Gastrocnemius medialis (tissue), 4 donors: ENCODE measurements at regions not wholly inside any gene's neighbourhood (a gene's known extent, or its start where the extent isn't known, plus 50 kb on each side); places are given as distances from the start of the nearest gene placed in this dataset.

Experiments
- POLR2A ChIP-seq, 2 donors: fragments of 450-650 bp; IDR thresholded peaks; one replicate each; pipeline ENCODE4 v1.6.1; 2017; ENCODE audit warnings: antibody characterized with exemption in 2 of 2, mild to moderate bottlenecking in 2 of 2, moderate library complexity in 2 of 2
- TF ChIP-seq, protein P1 (sequence below), 5 experiments: fragments of 450-650 bp in 3 of 5; fragments of 200-600 bp in 2 of 5; sonication (generic) in 2 of 5; IDR thresholded peaks in 4 of 5; conservative IDR thresholded peaks in 1 of 5; 1 replicate in 4 of 5; 2 replicates in 1 of 5; pipeline ENCODE4 v1.5.1; 2016 to 2019; ENCODE audit warnings: antibody characterized with exemption in 5 of 5, mild to moderate bottlenecking in 3 of 5, moderate library complexity in 3 of 5

DNA sequence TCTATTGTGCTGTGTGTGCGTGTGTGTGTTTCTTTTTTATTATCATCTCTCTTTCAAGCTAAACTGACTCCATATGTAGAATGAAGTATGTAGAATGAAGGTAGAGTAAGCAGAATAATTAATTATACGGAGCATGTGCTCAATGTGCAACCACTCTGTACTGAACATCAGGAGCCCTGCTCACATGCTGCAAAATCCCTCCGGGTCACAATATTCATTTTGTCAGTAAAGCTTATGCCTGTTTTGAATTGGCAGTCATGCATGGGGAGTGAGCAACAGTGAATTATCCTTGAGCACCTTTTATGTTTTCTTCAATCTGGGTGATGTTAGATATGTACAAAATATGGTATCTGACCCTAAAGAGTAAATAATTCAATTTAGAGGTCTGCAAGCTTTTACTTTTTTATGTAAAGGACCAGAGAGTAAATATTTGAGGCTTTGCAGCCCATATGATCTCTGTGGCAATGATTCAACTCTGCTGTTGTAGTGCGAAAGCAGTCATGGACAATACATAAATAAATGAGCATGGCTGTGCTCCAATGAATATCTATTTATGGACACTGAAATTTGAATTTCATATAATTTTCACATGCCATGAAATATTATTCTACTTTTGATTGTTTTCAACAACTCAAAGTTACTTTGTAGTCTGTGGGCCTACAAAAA lies 199.9 kb downstream of the VGLL3 start:
- TF ChIP-seq POLR2A (IDR thresholded peaks at IDR 0.05): no peak
- TF ChIP-seq, protein P1, sequence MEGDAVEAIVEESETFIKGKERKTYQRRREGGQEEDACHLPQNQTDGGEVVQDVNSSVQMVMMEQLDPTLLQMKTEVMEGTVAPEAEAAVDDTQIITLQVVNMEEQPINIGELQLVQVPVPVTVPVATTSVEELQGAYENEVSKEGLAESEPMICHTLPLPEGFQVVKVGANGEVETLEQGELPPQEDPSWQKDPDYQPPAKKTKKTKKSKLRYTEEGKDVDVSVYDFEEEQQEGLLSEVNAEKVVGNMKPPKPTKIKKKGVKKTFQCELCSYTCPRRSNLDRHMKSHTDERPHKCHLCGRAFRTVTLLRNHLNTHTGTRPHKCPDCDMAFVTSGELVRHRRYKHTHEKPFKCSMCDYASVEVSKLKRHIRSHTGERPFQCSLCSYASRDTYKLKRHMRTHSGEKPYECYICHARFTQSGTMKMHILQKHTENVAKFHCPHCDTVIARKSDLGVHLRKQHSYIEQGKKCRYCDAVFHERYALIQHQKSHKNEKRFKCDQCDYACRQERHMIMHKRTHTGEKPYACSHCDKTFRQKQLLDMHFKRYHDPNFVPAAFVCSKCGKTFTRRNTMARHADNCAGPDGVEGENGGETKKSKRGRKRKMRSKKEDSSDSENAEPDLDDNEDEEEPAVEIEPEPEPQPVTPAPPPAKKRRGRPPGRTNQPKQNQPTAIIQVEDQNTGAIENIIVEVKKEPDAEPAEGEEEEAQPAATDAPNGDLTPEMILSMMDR (IDR thresholded peaks at IDR 0.05 in 4 of 5, conservative IDR thresholded peaks at IDR 0.05 in 1 of 5): no peak
